ENCODE measurements at regions not wholly inside any gene's neighbourhood (a gene's known extent, or its start where the extent isn't known, plus 50 kb on each side); places are given as distances from the start of the nearest gene placed in this dataset.
"Not testable (repeated sequence)": the region's sequence is repeated elsewhere in the genome, so short reads cannot be mapped to it uniquely, and the experiment has no call there.

- DNase-seq = no peak
These were observed 407.5 kb downstream of the RNF144A start for GRCh38 chr2:7324706-7325105.

GRCh38 chr2:7325186-7325585, 408.0 kb downstream of the RNF144A start:
- no peak for DNase-seq

GRCh38 chr2:7329465-7329864, 412.3 kb downstream of the RNF144A start:
- DNase-seq = no peak

GRCh38 chr2:7333189-7333765, 416.1 kb downstream of the RNF144A start:
- DNase-seq = no peak

GRCh38 chr2:7333960-7334493, 416.8 kb downstream of the RNF144A start:
- DNase-seq = no peak

- no peak for DNase-seq
These were observed 421.7 kb downstream of the RNF144A start for GRCh38 chr2:7338961-7339360.

GRCh38 chr2:7346336-7346735, 429.1 kb downstream of the RNF144A start:
- no peak for DNase-seq

GRCh38 chr2:7348761-7349160, 431.5 kb downstream of the RNF144A start:
- DNase-seq = no peak

GRCh38 chr2:7352191-7352590, 435.0 kb downstream of the RNF144A start:
- no peak for DNase-seq

- DNase-seq = no peak
These were observed 436.4 kb downstream of the RNF144A start for GRCh38 chr2:7353571-7353970.

GRCh38 chr2:7355781-7356180, 438.6 kb downstream of the RNF144A start:
- DNase-seq = no peak

GRCh38 chr2:7356909-7357584, 439.8 kb downstream of the RNF144A start:
- no peak for DNase-seq

- no peak for DNase-seq
These were observed 440.8 kb downstream of the RNF144A start for GRCh38 chr2:7357993-7358392.

GRCh38 chr2:7358865-7359447, 441.7 kb downstream of the RNF144A start:
- no peak for DNase-seq

- DNase-seq = no peak
These were observed 446.7 kb downstream of the RNF144A start for GRCh38 chr2:7363906-7364305.

- no peak for DNase-seq
These were observed 451.0 kb downstream of the RNF144A start for GRCh38 chr2:7368211-7368610.

GRCh38 chr2:7373156-7373555, 455.9 kb downstream of the RNF144A start:
- no peak for DNase-seq

- no peak for DNase-seq
These were observed 458.7 kb downstream of the RNF144A start for GRCh38 chr2:7375901-7376300.

GRCh38 chr2:7377916-7378569, 460.8 kb downstream of the RNF144A start:
- DNase-seq = no peak

- DNase-seq = no peak
These were observed 461.4 kb downstream of the RNF144A start for GRCh38 chr2:7378591-7378990.

- DNase-seq = no peak
These were observed 462.6 kb downstream of the RNF144A start for GRCh38 chr2:7379799-7380198.

GRCh38 chr2:7384773-7385349, 467.6 kb downstream of the RNF144A start:
- no peak for DNase-seq

GRCh38 chr2:7390311-7390710, 473.1 kb downstream of the RNF144A start:
- DNase-seq = not testable (repeated sequence)

Data from CD4-positive, alpha-beta T cell treated with Interferon gamma for 1 hour (primary cell).